ENCODE measurements at regions not wholly inside any gene's neighbourhood (a gene's known extent, or its start where the extent isn't known, plus 50 kb on each side); places are given as distances from the start of the nearest gene placed in this dataset.

- peak; percentile 84; the same call in 1 of the 2 replicates for TF ChIP-seq ZNF503 (CRISPR knock-in tag; IDR thresholded peaks at IDR 0.05)
- TF ChIP-seq AKAP8 (CRISPR knock-in tag; IDR thresholded peaks at IDR 0.05): no peak
- TF ChIP-seq ZNF609 (CRISPR knock-in tag; IDR thresholded peaks at IDR 0.05; ENCODE audit: borderline replicate concordance): peak; percentile 73
- no peak for TF ChIP-seq ZSCAN30 (CRISPR knock-in tag; IDR thresholded peaks at IDR 0.05)
- TF ChIP-seq PITX1 (CRISPR knock-in tag; IDR thresholded peaks at IDR 0.05): no peak
- TF ChIP-seq PRDM10 (CRISPR knock-in tag; IDR thresholded peaks at IDR 0.05; ENCODE audit: low read depth): 0 out of 2 replicates have a peak, but pooled peaks have one; percentile 23
- TF ChIP-seq ZNF276 (CRISPR knock-in tag; IDR thresholded peaks at IDR 0.05; ENCODE audit: low read depth): no peak
- peak; percentile 79; the same call in 1 of the 2 replicates for TF ChIP-seq SOX5 (CRISPR knock-in tag; IDR thresholded peaks at IDR 0.05; ENCODE audit: borderline replicate concordance)
- no peak for TF ChIP-seq ZNF414 (CRISPR knock-in tag; IDR thresholded peaks at IDR 0.05)
- no peak for TF ChIP-seq GTF2F1 (IDR thresholded peaks at IDR 0.05; ENCODE audit: low read length)
- TF ChIP-seq ZNF629 (CRISPR knock-in tag; conservative IDR thresholded peaks at IDR 0.05): no peak
- no peak for TF ChIP-seq ZNF782 (CRISPR knock-in tag; IDR thresholded peaks at IDR 0.05; ENCODE audit: borderline replicate concordance)
- TF ChIP-seq ZNF792 (CRISPR knock-in tag; IDR thresholded peaks at IDR 0.05): peak; percentile 94; the same call in 1 of the 2 replicates
- no peak for TF ChIP-seq RNF2 (conservative IDR thresholded peaks at IDR 0.05; ENCODE audit: low read depth)
- TF ChIP-seq TFDP1 (CRISPR knock-in tag; IDR thresholded peaks at IDR 0.05; ENCODE audit: borderline replicate concordance): no peak
- TF ChIP-seq SNAI1 (CRISPR knock-in tag; IDR thresholded peaks at IDR 0.05; ENCODE audit: borderline replicate concordance): no peak
Measured at GRCh38 chr2:39492095-39492590, 55.1 kb upstream of the MAP4K3 start (continued).
